Activated gamma-delta T cell (primary cell): ENCODE measurements at regions not wholly inside any gene's neighbourhood (a gene's known extent, or its start where the extent isn't known, plus 50 kb on each side); places are given as distances from the start of the nearest gene placed in this dataset.
"Not testable (repeated sequence)": the region's sequence is repeated elsewhere in the genome, so short reads cannot be mapped to it uniquely, and the experiment has no call there.

Source experiments
- DNase-seq: peaks from one replicate; lab custom pipeline; 2025; lab: John Stamatoyannopoulos, UW

GRCh38 chr1:121109025-121109424 lies 75.1 kb downstream of the FAM72B start:
- not testable (repeated sequence) for DNase-seq

- DNase-seq: not testable (repeated sequence)
Measured at GRCh38 chr1:121116522-121117297, 67.4 kb downstream of the FAM72B start.

- DNase-seq: not testable (repeated sequence)
Measured at GRCh38 chr1:121117298-121117611, 66.9 kb downstream of the FAM72B start.

- DNase-seq: not testable (repeated sequence)
Measured at GRCh38 chr1:121117622-121118479, 66.3 kb downstream of the FAM72B start.
